CD14-positive monocyte (primary cell): ENCODE measurements at regions not wholly inside any gene's neighbourhood (a gene's known extent, or its start where the extent isn't known, plus 50 kb on each side); places are given as distances from the start of the nearest gene placed in this dataset.

Experiments
- DNase-seq, 3 donors: peaks; one replicate each; pipeline ENCODE4 v3.0.0-alpha.2; 2011 to 2022
- H2AFZ ChIP-seq: 2 replicates; pipeline ENCODE4 v1.6.0; 2012; ENCODE audit warnings: mild to moderate bottlenecking, low read depth, low read length, inconsistent platforms; ENCODE audit not compliant: insufficient read depth, poor library complexity, severe bottlenecking
- H3K27ac ChIP-seq, 2 donors: 1 replicate in 1 of 2; 2 replicates in 1 of 2; pipeline ENCODE4 v1.5.1; 2012 to 2013; ENCODE audit warnings: low read length in 2 of 2, control low read depth in 1 of 2, inconsistent platforms in 1 of 2, low read depth in 1 of 2, mild to moderate bottlenecking in 1 of 2
- H3K27me3 ChIP-seq, 2 donors: one replicate each; pipeline versions ENCODE4 v1.6.0 to v1.6.1; 2011 to 2013; ENCODE audit warnings: low read length in 2 of 2; ENCODE audit not compliant: control insufficient read depth in 2 of 2, insufficient read depth in 2 of 2
- H3K36me3 ChIP-seq, 2 donors: replicated peaks in 1 of 2; 1 replicate in 1 of 2; 2 replicates in 1 of 2; pipeline versions ENCODE4 v1.5.1 to v1.6.1; 2012 to 2013; ENCODE audit warnings: low read length in 2 of 2, control low read depth in 1 of 2, inconsistent platforms in 1 of 2, mild to moderate bottlenecking in 1 of 2; ENCODE audit not compliant: insufficient read depth in 2 of 2, control insufficient read depth in 1 of 2
- H3K4me1 ChIP-seq, 2 donors: 1 replicate in 1 of 2; 2 replicates in 1 of 2; pipeline versions ENCODE4 v1.5.1 to v1.6.1; 2012 to 2013; ENCODE audit warnings: low read length in 2 of 2, control low read depth in 1 of 2, inconsistent platforms in 1 of 2, mild to moderate bottlenecking in 1 of 2, moderate library complexity in 1 of 2; ENCODE audit not compliant: insufficient read depth in 2 of 2, control insufficient read depth in 1 of 2
- H3K4me2 ChIP-seq: replicated peaks from 2 replicates; pipeline ENCODE3; 2012; ENCODE audit warnings: low read length, moderate library complexity, mild to moderate bottlenecking; ENCODE audit not compliant: poor library complexity, severe bottlenecking; ENCODE audit errors: extremely low read depth
- H3K4me3 ChIP-seq, 3 experiments: fragments of 200-600 bp in 1 of 3; sonication (generic) in 1 of 3; replicated peaks in 1 of 3; 1 replicate in 2 of 3; 2 replicates in 1 of 3; pipeline ENCODE4 v1.5.1; 2011 to 2013; ENCODE audit warnings: low read length in 3 of 3, mild to moderate bottlenecking in 3 of 3, control low read depth in 2 of 3, low read depth in 2 of 3, inconsistent platforms in 1 of 3, moderate library complexity in 1 of 3
- H3K79me2 ChIP-seq: 2 replicates; pipeline ENCODE4 v1.6.0; 2012; ENCODE audit warnings: mild to moderate bottlenecking, control low read depth, inconsistent platforms, low read length, moderate library complexity; ENCODE audit not compliant: insufficient read depth
- H3K9ac ChIP-seq: 2 replicates; pipeline ENCODE4 v1.6.0; 2017; ENCODE audit warnings: low read length, mild to moderate bottlenecking; ENCODE audit not compliant: insufficient read depth, poor library complexity, severe bottlenecking
- H3K9me3 ChIP-seq, 2 donors: replicated peaks in 1 of 2; 1 replicate in 1 of 2; 2 replicates in 1 of 2; pipeline versions ENCODE4 v1.5.1 to v1.6.1; 2012 to 2013; ENCODE audit warnings: low read length in 2 of 2, control low read depth in 1 of 2; ENCODE audit not compliant: control insufficient read depth in 1 of 2, insufficient read depth in 1 of 2
- H4K20me1 ChIP-seq: 2 replicates; pipeline ENCODE4 v1.6.0; 2012; ENCODE audit warnings: mild to moderate bottlenecking, low read length, control low read depth, moderate library complexity; ENCODE audit not compliant: insufficient read depth
- H3K27ac Mint-ChIP-seq, 7 donors: one replicate each; pipeline ENCODE4 v1.8.0; 2020; ENCODE audit warnings: mild to moderate bottlenecking in 7 of 7, mixed read lengths in 7 of 7, moderate library complexity in 6 of 7, inconsistent platforms in 2 of 7
- H3K27me3 Mint-ChIP-seq, 3 donors: one replicate each; pipeline ENCODE4 v1.8.0; 2021 to 2022; ENCODE audit warnings: low read depth in 3 of 3, mild to moderate bottlenecking in 3 of 3, mixed read lengths in 3 of 3, moderate library complexity in 3 of 3, inconsistent platforms in 1 of 3
- H3K36me3 Mint-ChIP-seq, 2 donors: one replicate each; pipeline ENCODE4 v1.8.0; 2020; ENCODE audit warnings: mixed read lengths in 2 of 2, inconsistent platforms in 1 of 2, mild to moderate bottlenecking in 1 of 2
- H3K4me1 Mint-ChIP-seq: one replicate; pipeline ENCODE4 v1.8.0; 2020; ENCODE audit warnings: mild to moderate bottlenecking, mixed read lengths
- H3K4me3 Mint-ChIP-seq, 2 donors: one replicate each; pipeline ENCODE4 v1.8.0; 2020; ENCODE audit warnings: mild to moderate bottlenecking in 2 of 2, mixed read lengths in 2 of 2, moderate library complexity in 1 of 2
- H3K9me3 Mint-ChIP-seq, 7 donors: one replicate each; pipeline ENCODE4 v1.8.0; 2020 to 2022; ENCODE audit warnings: mixed read lengths in 7 of 7, mild to moderate bottlenecking in 6 of 7, moderate library complexity in 6 of 7, inconsistent platforms in 2 of 7
- whole genome bisulfite sequencing: methylation state at CpG from one replicate; pipeline ENCODE4 v1.1.5; 2013; ENCODE audit warnings: missing lambda C conversion rate; ENCODE audit not compliant: insufficient coverage; 5-methylcytosine and 5-hydroxymethylcytosine counted together
- intact Hi-C, 2 donors: fragments of 100-400 bp; cut with micrococcal nuclease; formaldehyde crosslinking; loops; one replicate each; pipeline versions ENCODE4 v1.15.0 to v1.15.1; 2023
- TF ChIP-seq, protein P1 (sequence below): fragments of 200-600 bp; IDR thresholded peaks from one replicate; pipeline ENCODE4 v1.8.0; 2022; ENCODE audit warnings: antibody characterized with exemption, mild to moderate bottlenecking

DNA sequence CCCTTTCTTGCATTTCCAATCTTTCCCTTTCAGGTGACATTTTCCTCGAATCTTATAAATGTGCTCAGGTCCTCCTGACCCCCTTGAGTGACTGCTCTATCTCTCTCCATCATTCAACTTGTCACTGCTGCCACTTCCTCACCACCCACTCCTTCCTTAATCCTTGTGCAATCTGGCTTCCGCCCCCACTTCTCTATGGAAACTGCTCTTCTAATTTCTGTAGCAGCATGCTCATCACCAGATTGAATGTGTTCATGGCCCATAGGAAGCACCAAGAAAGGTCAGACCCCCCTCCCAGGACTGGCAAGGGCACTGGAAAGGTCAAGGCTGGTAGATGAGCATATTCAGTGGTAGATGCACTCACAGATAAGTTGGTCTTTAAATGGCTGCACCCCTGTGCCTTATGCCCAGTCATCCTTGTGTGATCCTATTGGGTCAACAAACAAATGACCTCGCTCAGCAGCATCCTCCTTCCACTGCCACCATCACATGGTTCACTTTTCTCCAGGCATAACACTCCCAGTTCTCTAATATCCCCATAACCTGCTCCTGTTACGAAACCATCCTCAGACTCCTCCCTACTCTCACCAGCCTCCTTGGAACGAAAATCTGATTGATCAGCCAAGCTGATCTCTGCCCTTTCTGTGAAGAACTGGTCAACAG lies 288.5 kb upstream of the POU3F1 start:
- Mint-ChIP-seq H3K27ac (peak overlapping the region in 1 of 7 donors; percentile 4), H3K9me3 (peaks cover 0 to 2% (median 0%) of the 10 kb centered on the region in 7 donors), H3K4me3 (peak overlapping the region; percentile 1 to 60), H3K4me1 (peaks cover 13% of the 10 kb centered on the region), H3K27me3 (peaks cover 7 to 15% (median 8%) of the 10 kb centered on the region in 3 donors), H3K36me3 (no peaks in the 10 kb centered on the region)
- H3K9me3 ChIP-seq, result no peaks in the 10 kb centered on the region
- H4K20me1 ChIP-seq, result no peaks in the 10 kb centered on the region
- no peak overlapping the region for H2AFZ ChIP-seq
- H3K4me1 ChIP-seq, result peaks cover 13 to 14% of the 10 kb centered on the region in 2 donors
- H3K27me3 ChIP-seq, result peaks cover 0 to 4% of the 10 kb centered on the region in 2 donors
- WGBS, result 60% methylated on average over 4 of the region's 5 CpGs
- no peaks in the 10 kb centered on the region for H3K36me3 ChIP-seq
- no peak overlapping the region for H3K27ac ChIP-seq
- no peak overlapping the region for H3K4me2 ChIP-seq
- intact Hi-C loops, result no loop called here
- H3K9ac ChIP-seq, result no peak overlapping the region
- H3K4me3 ChIP-seq, result no peak overlapping the region
- TF ChIP-seq, protein P1, sequence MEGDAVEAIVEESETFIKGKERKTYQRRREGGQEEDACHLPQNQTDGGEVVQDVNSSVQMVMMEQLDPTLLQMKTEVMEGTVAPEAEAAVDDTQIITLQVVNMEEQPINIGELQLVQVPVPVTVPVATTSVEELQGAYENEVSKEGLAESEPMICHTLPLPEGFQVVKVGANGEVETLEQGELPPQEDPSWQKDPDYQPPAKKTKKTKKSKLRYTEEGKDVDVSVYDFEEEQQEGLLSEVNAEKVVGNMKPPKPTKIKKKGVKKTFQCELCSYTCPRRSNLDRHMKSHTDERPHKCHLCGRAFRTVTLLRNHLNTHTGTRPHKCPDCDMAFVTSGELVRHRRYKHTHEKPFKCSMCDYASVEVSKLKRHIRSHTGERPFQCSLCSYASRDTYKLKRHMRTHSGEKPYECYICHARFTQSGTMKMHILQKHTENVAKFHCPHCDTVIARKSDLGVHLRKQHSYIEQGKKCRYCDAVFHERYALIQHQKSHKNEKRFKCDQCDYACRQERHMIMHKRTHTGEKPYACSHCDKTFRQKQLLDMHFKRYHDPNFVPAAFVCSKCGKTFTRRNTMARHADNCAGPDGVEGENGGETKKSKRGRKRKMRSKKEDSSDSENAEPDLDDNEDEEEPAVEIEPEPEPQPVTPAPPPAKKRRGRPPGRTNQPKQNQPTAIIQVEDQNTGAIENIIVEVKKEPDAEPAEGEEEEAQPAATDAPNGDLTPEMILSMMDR, result no peak
- no peaks in the 10 kb centered on the region for H3K79me2 ChIP-seq
- DNase-seq, result peak in 2 of 3 donors; percentile 0 to 14

DNA sequence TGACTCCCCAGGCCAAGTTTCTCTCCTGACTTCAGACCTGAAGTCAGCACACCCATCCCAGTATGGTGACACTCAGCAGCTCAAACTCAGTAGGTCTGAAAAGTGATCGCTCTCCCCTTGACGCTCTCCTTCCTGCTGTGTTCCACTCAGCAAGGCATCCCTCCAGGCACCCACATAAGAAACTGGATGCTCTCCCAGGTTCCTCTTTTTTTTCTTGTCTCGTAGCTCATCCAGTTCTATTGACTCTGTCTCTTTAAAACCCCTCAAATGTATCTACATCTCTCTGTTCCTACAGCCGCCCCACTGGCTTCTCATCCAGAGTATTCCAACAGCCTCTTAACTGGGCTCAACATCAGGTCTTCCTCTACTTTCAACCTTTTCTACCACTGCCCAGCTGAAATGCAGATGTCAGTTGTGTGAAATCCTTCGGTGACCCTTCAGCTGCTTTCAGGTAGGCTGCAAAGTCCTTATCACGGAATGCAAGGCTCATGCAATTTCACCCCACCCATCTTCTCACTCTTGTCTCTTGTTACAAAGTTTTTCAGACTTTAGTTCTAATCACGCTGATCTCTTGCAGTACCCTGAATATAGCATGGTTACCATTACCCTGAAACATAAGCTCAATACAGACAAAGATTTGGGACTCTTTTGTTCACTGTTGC lies 286.2 kb upstream of the POU3F1 start:
- peaks cover 13% of the 10 kb centered on the region for H3K4me1 Mint-ChIP-seq

More for the DNA sequence above, 286.2 kb upstream of the POU3F1 start:
- H2AFZ ChIP-seq, result no peak overlapping the region
- H4K20me1 ChIP-seq, result no peaks in the 10 kb centered on the region
- peaks cover 0 to 4% of the 10 kb centered on the region in 2 donors for H3K27me3 ChIP-seq
- Mint-ChIP-seq H3K36me3 (no peaks in the 10 kb centered on the region), H3K27me3 (peaks cover 5 to 12% (median 11%) of the 10 kb centered on the region in 3 donors), H3K9me3 (peaks cover 0 to 2% (median 0%) of the 10 kb centered on the region in 7 donors), H3K4me3 (no peak overlapping the region), H3K27ac (no peak overlapping the region)
- 80% methylated on average over 7 of the region's 7 CpGs for WGBS
- TF ChIP-seq, protein P1, result no peak
- H3K27ac ChIP-seq, result no peak overlapping the region
- H3K79me2 ChIP-seq, result no peaks in the 10 kb centered on the region
- no peaks in the 10 kb centered on the region for H3K36me3 ChIP-seq
- no peak overlapping the region for H3K4me2 ChIP-seq
- peaks cover 13 to 14% of the 10 kb centered on the region in 2 donors for H3K4me1 ChIP-seq
- intact Hi-C loops, result no loop called here
- DNase-seq, result no peak
- H3K9me3 ChIP-seq, result no peaks in the 10 kb centered on the region
- H3K9ac ChIP-seq, result no peak overlapping the region
- H3K4me3 ChIP-seq, result no peak overlapping the region
